Nephron (organoid): ENCODE measurements at regions not wholly inside any gene's neighbourhood (a gene's known extent, or its start where the extent isn't known, plus 50 kb on each side); places are given as distances from the start of the nearest gene placed in this dataset.
"Not testable (repeated sequence)": the region's sequence is repeated elsewhere in the genome, so short reads cannot be mapped to it uniquely, and the experiment has no call there.

Source experiments
- H3K27ac Mint-ChIP-seq, 3 experiments: 2 replicates each; pipeline ENCODE4 v1.8.0; 2020; ENCODE audit warnings: mixed read lengths in 3 of 3, mild to moderate bottlenecking in 2 of 3, moderate library complexity in 1 of 3
- H3K27me3 Mint-ChIP-seq: 2 replicates; pipeline ENCODE4 v1.8.0; 2021; ENCODE audit warnings: low read depth, mild to moderate bottlenecking, moderate library complexity, mixed read lengths
- H3K36me3 Mint-ChIP-seq: 2 replicates; pipeline ENCODE4 v1.8.0; 2020; ENCODE audit warnings: low read depth, mixed read lengths
- H3K4me1 Mint-ChIP-seq: 2 replicates; pipeline ENCODE4 v1.8.0; 2020; ENCODE audit warnings: mixed read lengths
- H3K4me3 Mint-ChIP-seq, 3 experiments: 2 replicates each; pipeline ENCODE4 v1.8.0; 2020; ENCODE audit warnings: mild to moderate bottlenecking in 3 of 3, mixed read lengths in 3 of 3, moderate library complexity in 2 of 3
- H3K9me3 Mint-ChIP-seq: 2 replicates; pipeline ENCODE4 v1.8.0; 2020; ENCODE audit warnings: mixed read lengths
- CTCF ChIP-seq, 3 experiments: fragments of 200-600 bp; sonication (generic); IDR thresholded peaks; one replicate each; pipeline ENCODE4 v1.5.0; 2021; ENCODE audit warnings: antibody characterized with exemption in 3 of 3; ENCODE audit not compliant: unreplicated experiment in 3 of 3

DNA sequence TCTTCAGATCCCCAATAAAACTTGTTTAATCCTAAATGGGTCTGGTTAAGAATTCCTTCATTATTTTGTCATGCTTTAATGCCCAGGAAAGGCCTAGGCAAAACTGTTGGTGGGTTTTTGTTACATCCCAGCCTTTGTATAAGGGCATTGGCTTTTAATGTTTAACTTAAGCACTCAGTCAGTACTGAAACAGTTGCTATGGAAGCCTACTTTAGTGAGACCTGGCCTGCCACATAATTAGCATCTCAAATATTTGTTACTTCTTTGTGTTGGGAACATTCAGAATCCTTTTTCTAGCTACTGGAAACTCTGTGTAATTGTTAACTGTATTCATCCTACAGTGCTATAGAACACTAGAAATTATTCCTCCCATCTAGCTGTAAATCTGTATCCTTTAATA lies 369.6 kb upstream of the ATP10A start:
- Mint-ChIP-seq H3K27ac (peak overlapping the region; percentile 38 to 75 (median 74)), H3K4me1 (peaks cover 5% of the 10 kb centered on the region), H3K9me3 (no peaks in the 10 kb centered on the region), H3K36me3 (no peaks in the 10 kb centered on the region), H3K4me3 (no peak overlapping the region), H3K27me3 (peaks cover 23% of the 10 kb centered on the region)
- TF ChIP-seq CTCF (IDR thresholded peaks at IDR 0.05; ENCODE audit: unreplicated experiment in 3 of 3): no peak

DNA sequence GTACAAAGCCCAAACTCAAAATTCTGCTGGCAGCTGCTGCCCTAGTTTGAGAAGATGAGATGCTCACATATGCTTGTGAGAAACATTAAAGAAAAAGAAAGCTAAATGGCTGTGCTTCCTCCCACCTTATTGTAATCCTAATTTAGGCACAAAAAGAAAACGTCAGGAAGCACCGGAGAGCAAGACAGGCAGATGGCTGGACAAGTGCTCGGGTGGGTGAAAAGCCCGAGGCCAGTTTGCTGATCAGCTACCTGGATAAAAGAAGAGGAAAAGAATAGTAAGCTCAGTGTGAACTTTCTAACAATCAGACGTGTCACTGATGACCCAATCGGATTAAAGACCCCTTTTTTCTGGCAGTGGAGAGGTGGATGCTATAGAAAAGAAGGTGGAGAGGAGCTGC lies 368.0 kb upstream of the ATP10A start:
- Mint-ChIP-seq H3K36me3 (no peaks in the 10 kb centered on the region), H3K4me3 (no peak overlapping the region), H3K9me3 (no peaks in the 10 kb centered on the region), H3K4me1 (peaks cover 5% of the 10 kb centered on the region), H3K27me3 (peaks cover 18% of the 10 kb centered on the region), H3K27ac (peak overlapping the region in 1 of 3 experiments; percentile 74)
- TF ChIP-seq CTCF (IDR thresholded peaks at IDR 0.05; ENCODE audit: unreplicated experiment in 3 of 3): no peak

DNA sequence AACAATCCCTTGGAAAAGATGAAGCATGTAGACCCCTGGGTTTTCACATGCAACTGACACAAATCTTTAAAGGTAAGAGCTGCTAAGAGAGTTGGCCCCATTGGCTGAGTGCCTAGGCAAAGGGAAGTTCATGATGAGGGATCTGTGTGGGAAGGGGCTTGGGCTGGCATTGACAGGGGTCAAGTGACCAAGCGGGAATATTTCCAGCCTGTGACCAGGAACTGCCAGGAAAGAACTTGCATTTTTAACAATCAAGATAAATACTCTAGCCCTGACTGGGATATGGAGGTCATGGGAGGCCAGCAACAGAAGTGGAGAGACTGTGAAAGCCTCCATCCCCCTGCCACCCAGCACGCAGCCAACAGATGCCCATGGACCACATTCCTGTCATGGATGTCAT lies 361.1 kb upstream of the ATP10A start:
- no peak for TF ChIP-seq CTCF (IDR thresholded peaks at IDR 0.05; ENCODE audit: unreplicated experiment in 3 of 3)
- H3K27me3 Mint-ChIP-seq: peaks cover 3% of the 10 kb centered on the region
- no peak overlapping the region for H3K27ac Mint-ChIP-seq
- H3K4me3 Mint-ChIP-seq: no peak overlapping the region
- H3K4me1 Mint-ChIP-seq: no peaks in the 10 kb centered on the region
- H3K36me3 Mint-ChIP-seq: no peaks in the 10 kb centered on the region
- H3K9me3 Mint-ChIP-seq: peaks cover 2% of the 10 kb centered on the region

GRCh38 chr15:26223720-26224119 lies 360.6 kb upstream of the ATP10A start:
- no peak for TF ChIP-seq CTCF (IDR thresholded peaks at IDR 0.05; ENCODE audit: unreplicated experiment in 3 of 3)
- no peaks in the 10 kb centered on the region for H3K36me3 Mint-ChIP-seq
- peaks cover 3% of the 10 kb centered on the region for H3K27me3 Mint-ChIP-seq
- no peaks in the 10 kb centered on the region for H3K4me1 Mint-ChIP-seq
- H3K4me3 Mint-ChIP-seq: no peak overlapping the region
- peaks cover 2% of the 10 kb centered on the region for H3K9me3 Mint-ChIP-seq
- no peak overlapping the region for H3K27ac Mint-ChIP-seq

DNA sequence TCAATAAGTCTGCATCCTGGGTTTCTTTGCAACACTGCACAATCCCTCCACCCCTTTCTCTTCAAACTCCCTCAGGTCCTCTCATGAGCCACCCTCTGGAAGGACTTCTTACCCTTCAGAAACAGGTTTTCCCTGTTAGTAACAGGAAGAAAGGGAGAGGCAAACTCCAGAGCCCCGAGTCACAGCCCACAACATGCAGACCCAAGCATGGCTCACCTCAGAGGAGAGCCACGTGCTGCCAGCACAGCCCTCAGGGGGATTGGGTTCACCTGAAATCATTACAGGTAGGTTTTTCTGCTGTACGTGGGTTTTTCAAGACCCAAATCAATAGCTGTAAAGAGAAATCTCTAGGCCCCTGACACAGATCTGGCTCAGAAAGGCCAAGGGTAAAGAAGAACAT lies 359.7 kb upstream of the ATP10A start:
- H3K4me1 Mint-ChIP-seq: no peaks in the 10 kb centered on the region
- no peak for TF ChIP-seq CTCF (IDR thresholded peaks at IDR 0.05; ENCODE audit: unreplicated experiment in 3 of 3)
- peaks cover 3% of the 10 kb centered on the region for H3K27me3 Mint-ChIP-seq
- H3K9me3 Mint-ChIP-seq: peaks cover 2% of the 10 kb centered on the region
- no peak overlapping the region for H3K4me3 Mint-ChIP-seq
- H3K36me3 Mint-ChIP-seq: no peaks in the 10 kb centered on the region
- H3K27ac Mint-ChIP-seq: peak overlapping the region in 1 of 3 experiments; percentile 84

- H3K27ac Mint-ChIP-seq, H3K9me3 Mint-ChIP-seq, H3K36me3 Mint-ChIP-seq, H3K4me1 Mint-ChIP-seq, H3K27me3 Mint-ChIP-seq, H3K4me3 Mint-ChIP-seq: not testable (repeated sequence)
Measured at GRCh38 chr15:26217043-26217442, 353.9 kb upstream of the ATP10A start.
